Stimulated activated CD4-positive, alpha-beta T cell treated with anti-CD3 and anti-CD28 coated beads, Interleukin-12 subunit alpha, Interleukin-12 subunit beta, amount 100 ng/mL, for 48 hours (primary cell): ENCODE measurements at regions not wholly inside any gene's neighbourhood (a gene's known extent, or its start where the extent isn't known, plus 50 kb on each side); places are given as distances from the start of the nearest gene placed in this dataset.

Experiments used
- DNase-seq, 3 donors: peaks; one replicate each; pipeline ENCODE4 v3.0.0-alpha.2; 2020; ENCODE audit warnings: low read depth in 2 of 3, low spot score in 1 of 3

- no peak for DNase-seq
These were observed 260.0 kb upstream of the THBS1 start for GRCh38 chr15:39320886-39321285.

DNA sequence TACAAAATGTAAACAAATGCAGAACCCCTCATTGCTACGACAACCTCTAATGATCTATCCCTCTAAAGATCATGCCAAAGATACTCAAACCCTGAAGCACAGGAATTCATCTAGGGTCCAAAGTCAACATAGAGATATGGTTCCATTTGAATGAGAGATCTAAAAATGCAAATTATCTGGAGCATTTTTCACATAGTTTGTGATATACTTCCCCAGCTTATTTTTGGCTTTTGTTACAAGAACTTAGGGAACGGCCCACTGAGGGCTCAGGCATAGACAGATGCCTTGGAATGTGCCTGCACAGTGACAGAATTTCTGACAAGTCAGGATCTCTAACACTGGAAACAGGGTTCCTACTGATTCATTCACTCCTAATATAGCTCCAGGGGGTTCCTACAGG lies 258.9 kb upstream of the THBS1 start:
- DNase-seq: no peak

DNA sequence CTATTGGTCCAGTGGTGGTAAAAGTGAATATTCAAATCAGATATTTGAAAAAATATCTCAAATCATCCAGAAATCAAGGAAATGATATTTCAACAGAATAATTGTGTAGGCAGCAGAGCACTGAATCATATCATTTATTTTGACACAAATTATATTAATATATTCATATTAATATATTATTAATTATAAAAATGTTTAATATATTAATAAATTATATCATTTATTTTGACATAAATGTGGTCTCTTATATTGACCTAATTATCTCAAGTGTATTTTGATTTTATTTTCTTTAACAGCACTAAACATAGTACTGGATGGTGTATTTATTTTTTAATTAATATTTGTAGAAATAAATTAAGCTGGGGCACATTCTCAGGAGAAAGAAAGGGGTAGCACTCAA lies 257.7 kb upstream of the THBS1 start:
- DNase-seq: no peak

- DNase-seq: no peak
These were observed 257.2 kb upstream of the THBS1 start for GRCh38 chr15:39323706-39324105.

DNA sequence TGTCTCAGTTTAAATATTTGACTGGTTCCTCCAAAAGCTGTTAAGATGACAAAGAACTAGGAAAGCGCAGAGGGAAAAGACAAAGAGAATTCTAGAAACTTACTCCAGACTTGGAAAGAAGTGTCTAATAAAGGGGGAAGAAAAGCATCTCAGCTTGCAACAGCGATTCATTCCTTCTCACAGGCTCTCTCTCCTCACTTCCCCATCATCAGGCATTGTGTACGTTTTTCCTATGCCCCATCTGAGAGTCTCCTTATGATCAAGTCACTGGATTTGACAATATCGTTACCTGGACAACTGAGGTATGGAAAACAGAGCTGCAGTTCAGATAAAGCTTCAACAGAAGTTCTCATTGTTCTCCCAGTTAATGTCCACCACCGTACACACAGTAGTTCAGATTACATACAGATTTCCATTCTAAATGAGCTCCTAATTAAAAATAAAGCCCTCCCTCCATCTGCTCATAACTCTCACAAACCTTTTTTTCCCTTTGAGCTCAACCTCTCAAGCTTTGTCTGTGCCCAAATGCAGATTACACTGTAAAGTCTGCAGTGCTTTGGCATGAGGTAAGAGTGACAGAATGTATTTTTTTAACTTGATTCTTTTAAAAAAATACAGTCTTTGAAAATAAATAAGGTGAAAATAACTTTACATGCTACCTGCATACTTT lies 254.4 kb upstream of the THBS1 start:
- no peak for DNase-seq

DNA sequence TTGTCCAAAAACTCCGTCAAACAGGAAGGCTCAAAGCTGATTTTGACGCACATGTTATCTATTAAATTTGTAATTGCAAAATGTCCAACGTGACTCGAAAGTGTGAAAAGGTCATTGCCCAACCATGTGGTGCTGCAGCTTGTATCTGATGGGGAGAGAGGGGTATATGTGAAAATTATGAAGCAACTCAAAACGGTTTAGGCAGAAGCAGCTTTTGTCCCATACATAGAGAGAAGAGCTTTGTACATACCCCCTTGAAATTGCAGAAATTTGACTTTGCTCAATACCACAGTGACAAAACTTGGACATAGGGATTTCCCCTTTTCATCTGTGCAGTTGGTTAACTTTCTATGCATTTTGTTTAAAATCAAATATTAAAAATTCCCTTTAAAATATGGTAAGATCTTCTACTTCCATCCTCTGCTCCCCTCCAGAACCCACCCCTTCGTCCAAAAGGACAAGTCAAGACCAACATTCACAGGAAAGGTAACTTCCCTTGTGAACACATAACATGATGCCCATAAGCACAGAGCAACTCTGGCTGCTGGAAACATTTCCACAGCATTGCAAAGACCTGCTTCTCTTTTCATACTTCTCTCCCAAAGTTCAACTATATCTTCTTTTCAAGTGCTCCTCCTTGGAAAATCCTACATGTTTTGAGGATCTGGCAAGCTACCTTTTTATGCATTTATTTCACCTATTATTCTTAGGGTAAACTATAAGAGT lies 253.7 kb upstream of the THBS1 start:
- DNase-seq: no peak

DNA sequence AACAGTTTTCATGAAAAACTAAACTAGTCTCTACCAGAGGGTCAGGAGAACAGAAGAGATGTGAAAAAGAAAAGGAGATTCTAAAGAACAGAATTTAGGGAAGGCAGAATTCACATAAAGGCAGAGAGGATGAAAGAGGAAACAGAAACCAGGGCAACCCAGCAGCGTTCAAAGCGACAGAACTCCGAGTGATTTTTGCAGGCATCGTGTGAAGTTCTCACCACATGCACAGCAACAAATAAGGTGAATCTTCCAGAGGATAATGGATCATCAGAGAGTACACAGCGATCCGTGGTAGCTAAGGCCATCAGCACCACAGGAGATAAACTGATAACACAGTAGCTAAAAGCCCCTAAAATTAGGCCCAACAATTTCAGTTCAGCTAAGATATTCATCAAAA lies 250.8 kb upstream of the THBS1 start:
- DNase-seq: no peak

- DNase-seq: no peak
These were observed 249.3 kb upstream of the THBS1 start for GRCh38 chr15:39331584-39331983.

DNA sequence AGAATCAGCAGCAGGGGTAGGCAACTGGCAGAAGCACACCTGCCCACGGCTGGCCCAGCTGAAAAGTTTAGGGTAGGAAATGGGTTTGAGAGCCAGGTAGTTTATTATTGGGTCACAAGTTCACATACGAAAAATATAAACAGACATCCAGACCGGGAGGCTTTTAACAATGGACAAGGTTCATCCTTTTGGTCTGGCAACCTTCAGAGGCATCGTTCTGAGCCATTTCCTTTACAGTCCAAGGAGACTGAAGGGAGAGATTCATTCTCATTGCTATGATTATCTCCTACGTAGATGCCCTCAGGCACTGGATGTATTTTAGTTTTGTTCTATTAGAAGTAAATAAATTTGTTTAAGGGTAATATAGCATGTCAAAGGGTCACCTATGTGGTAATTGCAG lies 248.0 kb upstream of the THBS1 start:
- DNase-seq: no peak

DNA sequence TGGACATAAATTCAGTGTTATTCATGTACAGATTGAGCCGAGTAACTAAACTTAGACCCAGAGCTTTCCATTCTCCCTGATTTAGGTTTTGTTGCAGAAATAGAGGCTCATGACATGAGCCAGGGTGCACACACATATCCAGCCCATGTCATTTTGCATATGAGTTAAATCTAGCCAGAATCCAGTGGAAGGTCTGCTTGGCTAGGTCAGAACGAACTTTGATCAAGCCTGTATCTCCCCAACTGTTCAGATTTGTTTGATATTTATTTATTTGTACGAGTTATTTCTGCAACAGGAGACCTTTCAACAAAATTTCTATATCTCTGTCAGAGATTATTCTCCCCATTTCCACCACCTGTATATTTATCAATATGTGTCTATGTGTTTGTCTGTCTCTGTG lies 247.5 kb upstream of the THBS1 start:
- DNase-seq: no peak

DNA sequence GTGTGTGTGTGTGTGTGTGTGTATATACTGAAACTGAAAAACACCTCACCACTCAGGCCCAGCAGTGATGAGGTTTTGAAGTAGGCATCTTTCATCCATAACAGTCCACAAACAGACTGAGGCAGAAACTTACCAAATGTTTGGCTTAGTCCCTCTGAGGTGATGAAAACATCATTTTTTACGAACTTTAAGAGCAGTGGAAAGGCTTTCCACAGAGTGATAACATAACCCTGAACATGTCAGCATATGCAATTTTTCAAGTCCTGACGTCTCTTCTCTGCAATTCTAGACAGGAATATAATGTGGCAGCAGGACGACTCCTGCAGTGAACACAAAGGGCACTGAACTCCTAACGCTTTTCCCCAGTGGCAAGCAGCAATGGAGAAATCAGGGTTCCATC lies 247.0 kb upstream of the THBS1 start:
- no peak for DNase-seq

GRCh38 chr15:39336926-39337325 lies 244.0 kb upstream of the THBS1 start:
- DNase-seq: no peak

- DNase-seq: no peak
These were observed 242.6 kb upstream of the THBS1 start for GRCh38 chr15:39338251-39338650.

GRCh38 chr15:39340903-39341645 lies 239.8 kb upstream of the THBS1 start:
- DNase-seq: no peak

DNA sequence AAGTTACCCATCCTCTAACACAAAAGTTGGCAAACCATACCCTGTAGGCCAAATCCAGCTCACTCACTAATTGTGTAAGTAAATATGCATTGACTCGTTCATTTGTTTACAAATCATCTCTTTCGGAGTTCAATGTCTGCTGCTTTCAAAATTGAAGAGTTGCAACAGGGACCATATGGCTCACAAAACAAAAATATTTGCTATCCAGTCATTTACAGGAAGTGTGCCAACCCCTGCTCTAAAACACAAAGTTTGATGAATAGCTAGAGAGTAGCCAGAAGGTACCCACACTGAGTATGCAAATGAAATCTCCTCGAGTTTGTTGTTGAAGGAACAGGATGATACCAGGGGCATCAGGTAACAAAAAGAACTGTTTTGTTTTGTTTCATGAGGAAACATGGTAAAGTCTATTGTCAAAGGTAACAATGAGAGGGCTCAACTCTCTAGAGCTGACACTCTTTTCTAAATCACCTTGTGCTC lies 236.2 kb upstream of the THBS1 start:
- DNase-seq: no peak

DNA sequence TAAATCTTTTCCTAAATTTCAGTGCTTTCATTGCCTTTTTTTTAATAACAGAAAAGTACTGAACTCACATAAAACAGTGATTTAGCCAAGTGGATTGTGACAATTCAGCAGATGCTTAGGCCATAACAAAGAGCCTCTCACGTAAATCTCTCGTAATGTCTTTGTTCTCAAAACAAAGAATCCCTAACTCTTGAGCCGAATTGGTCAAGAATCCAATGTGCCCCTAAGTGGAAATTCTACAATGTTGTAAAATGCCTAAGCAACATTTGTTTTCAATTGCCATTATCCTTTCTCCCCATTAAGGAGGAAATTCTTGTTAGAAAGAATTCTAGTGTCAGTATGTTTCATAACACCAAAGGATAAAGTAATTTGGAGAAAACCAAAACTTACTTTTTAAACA lies 235.7 kb upstream of the THBS1 start:
- no peak for DNase-seq

DNA sequence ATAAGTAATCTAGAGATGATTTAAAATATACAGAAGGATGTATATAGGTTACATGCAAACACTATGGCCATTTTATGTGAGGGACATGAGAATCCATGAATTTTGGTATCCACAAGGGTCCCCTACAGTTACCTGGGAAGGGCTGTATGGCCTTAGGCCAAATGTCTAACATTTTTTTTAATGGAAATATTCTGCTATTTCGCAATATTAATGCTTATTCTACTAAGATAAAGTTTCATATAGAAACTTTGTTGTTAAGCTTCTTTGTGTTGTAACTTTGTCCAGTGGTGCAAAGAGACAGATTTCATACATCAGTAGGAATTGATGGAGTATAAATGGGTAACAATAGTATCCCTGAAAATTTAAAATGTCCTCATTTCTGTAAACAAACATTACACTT lies 233.4 kb upstream of the THBS1 start:
- no peak for DNase-seq

- DNase-seq: no peak
These were observed 230.1 kb upstream of the THBS1 start for GRCh38 chr15:39350785-39351184.

- no peak for DNase-seq
These were observed 226.7 kb upstream of the THBS1 start for GRCh38 chr15:39354189-39354588.

- DNase-seq: no peak
These were observed 223.2 kb upstream of the THBS1 start for GRCh38 chr15:39357480-39358268.

GRCh38 chr15:39358441-39359041 lies 222.3 kb upstream of the THBS1 start:
- DNase-seq: no peak
